K562 (cell line): ENCODE measurements at regions not wholly inside any gene's neighbourhood (a gene's known extent, or its start where the extent isn't known, plus 50 kb on each side); places are given as distances from the start of the nearest gene placed in this dataset.

ENCODE experiments used
- BRF2 ChIP-seq: IDR thresholded peaks from 3 replicates; pipeline ENCODE4 v1.6.1; 2011; ENCODE audit warnings: borderline replicate concordance, mild to moderate bottlenecking; ENCODE audit not compliant: insufficient read length, insufficient read depth
- HDAC2 ChIP-seq: fragments of 450-650 bp; IDR thresholded peaks from 2 replicates; pipeline ENCODE4 v1.6.1; 2016; ENCODE audit warnings: mild to moderate bottlenecking
- HOMEZ ChIP-seq: fragments of 250-450 bp; sonication (Bioruptor Pico); IDR thresholded peaks from 2 replicates; pipeline ENCODE4 v1.4.0; 2020; ENCODE audit warnings: mild to moderate bottlenecking, moderate library complexity
- MITF ChIP-seq: IDR thresholded peaks from 2 replicates; pipeline ENCODE4 v1.6.1; 2014; ENCODE audit warnings: antibody characterized with exemption
- NONO ChIP-seq, 2 experiments: fragments of 200-400 bp in 1 of 2; fragments of 450-650 bp in 1 of 2; formaldehyde crosslinking in 1 of 2; IDR thresholded peaks; 2 replicates each; pipeline ENCODE4 v1.6.1; 2017; ENCODE audit warnings: low read depth in 2 of 2, mild to moderate bottlenecking in 2 of 2, moderate library complexity in 2 of 2, low read length in 1 of 2
- NUFIP1 ChIP-seq: fragments of 450-650 bp; IDR thresholded peaks from 2 replicates; pipeline ENCODE4 v1.6.1; 2018; ENCODE audit not compliant: partially characterized antibody
- TFE3 ChIP-seq: fragments of 450-650 bp; formaldehyde crosslinking; IDR thresholded peaks from 2 replicates; pipeline ENCODE4 v1.4.0; 2020; ENCODE audit warnings: mild to moderate bottlenecking, mixed read lengths
- THRAP3 ChIP-seq: fragments of 450-650 bp; IDR thresholded peaks from 2 replicates; pipeline ENCODE4 v1.6.1; 2016; ENCODE audit warnings: mild to moderate bottlenecking, inconsistent platforms, borderline replicate concordance
- ZNF174 ChIP-seq: fragments of 250-450 bp; sonication (Bioruptor Pico); IDR thresholded peaks from 2 replicates; pipeline ENCODE4 v1.4.0; 2020; ENCODE audit warnings: mild to moderate bottlenecking
- ZNF398 ChIP-seq: fragments of 250-450 bp; sonication (Bioruptor Pico); IDR thresholded peaks from 2 replicates; pipeline ENCODE4 v1.8.0; 2021; ENCODE audit warnings: moderate library complexity, mild to moderate bottlenecking, inconsistent platforms

- TF ChIP-seq ZNF174 (CRISPR knock-in tag) (no peak), MITF (no peak), THRAP3 (no peak), BRF2 (no peak), NONO (IDR thresholded peaks at IDR 0.05; ENCODE audit: low read depth in 2 of 2, low read length in 1 of 2) (no peak), ZNF398 (no peak), HOMEZ (CRISPR knock-in tag) (no peak), HDAC2 (no peak), TFE3 (CRISPR knock-in tag) (peak; percentile 76), NUFIP1 (no peak)
These were observed 689.3 kb downstream of the UQCRFS1 start (continued) for GRCh38 chr19:28523619-28524018.
